GM23338 (cell line): ENCODE measurements at regions not wholly inside any gene's neighbourhood (a gene's known extent, or its start where the extent isn't known, plus 50 kb on each side); places are given as distances from the start of the nearest gene placed in this dataset.

Experiments
- ATAC-seq: fragments of 200-7000 bp; cut with Tn5 transposase; 3 replicates; pipeline ENCODE4 v1.9.1; 2020
- DNase-seq: peaks from one replicate; pipeline ENCODE4 v3.0.0-alpha.2; 2015; ENCODE audit warnings: low spot score
- H2AFZ ChIP-seq: fragments of 200-600 bp; sonication (generic); 2 replicates; pipeline ENCODE4 v1.8.0; 2016; ENCODE audit warnings: antibody characterized with exemption, mild to moderate bottlenecking, moderate library complexity
- H3F3A ChIP-seq: fragments of 200-600 bp; sonication (generic); replicated peaks from 2 replicates; pipeline ENCODE4 v1.8.0; 2017; ENCODE audit warnings: antibody characterized with exemption, mixed run types, low read depth
- H3K27ac ChIP-seq: fragments of 200-600 bp; sonication (generic); 2 replicates; pipeline ENCODE4 v1.6.1; 2016; ENCODE audit warnings: low read depth
- H3K27me3 ChIP-seq: fragments of 200-600 bp; sonication (generic); 2 replicates; pipeline ENCODE4 v1.8.0; 2016; ENCODE audit warnings: mild to moderate bottlenecking, mixed run types, moderate library complexity; ENCODE audit not compliant: insufficient read depth
- H3K36me3 ChIP-seq: fragments of 200-600 bp; sonication (generic); 2 replicates; pipeline ENCODE4 v1.8.0; 2016; ENCODE audit warnings: mild to moderate bottlenecking; ENCODE audit not compliant: insufficient read depth
- H3K4me1 ChIP-seq: fragments of 200-600 bp; sonication (generic); 2 replicates; pipeline ENCODE4 v1.8.0; 2016; ENCODE audit warnings: mild to moderate bottlenecking, moderate library complexity; ENCODE audit not compliant: insufficient read depth
- H3K4me2 ChIP-seq: fragments of 200-600 bp; sonication (generic); 2 replicates; pipeline ENCODE4 v1.7.1; 2017; ENCODE audit warnings: mixed run types
- H3K4me3 ChIP-seq: fragments of 200-600 bp; sonication (generic); 2 replicates; pipeline ENCODE4 v1.6.1; 2016; ENCODE audit warnings: mixed run types
- H3K79me2 ChIP-seq: fragments of 200-600 bp; sonication (generic); replicated peaks from 2 replicates; pipeline ENCODE4 v1.8.0; 2017; ENCODE audit warnings: mild to moderate bottlenecking; ENCODE audit not compliant: insufficient read depth
- H3K9me2 ChIP-seq: fragments of 200-600 bp; sonication (generic); 2 replicates; pipeline ENCODE4 v1.8.0; 2017; ENCODE audit not compliant: insufficient read depth
- H4K20me1 ChIP-seq: fragments of 200-600 bp; sonication (generic); replicated peaks from 2 replicates; pipeline ENCODE4 v1.8.0; 2017; ENCODE audit warnings: mild to moderate bottlenecking; ENCODE audit not compliant: insufficient read depth
- H3K27ac Mint-ChIP-seq: 2 replicates; pipeline ENCODE4 v1.8.0; 2020; ENCODE audit warnings: inconsistent platforms, mild to moderate bottlenecking, moderate library complexity, mixed read lengths
- H3K27me3 Mint-ChIP-seq: 3 replicates; pipeline ENCODE4 v1.8.0; 2022; ENCODE audit warnings: low read depth, mild to moderate bottlenecking, moderate library complexity, mixed read lengths, inconsistent platforms; ENCODE audit not compliant: insufficient read depth, poor library complexity
- H3K36me3 Mint-ChIP-seq: 3 replicates; pipeline ENCODE4 v1.8.0; 2021; ENCODE audit warnings: low read depth, mild to moderate bottlenecking, inconsistent platforms, moderate library complexity, mixed read lengths
- H3K4me1 Mint-ChIP-seq: 3 replicates; pipeline ENCODE4 v1.8.0; 2020; ENCODE audit warnings: mild to moderate bottlenecking, inconsistent platforms, mixed read lengths
- H3K4me3 Mint-ChIP-seq: 3 replicates; pipeline ENCODE4 v1.8.0; 2021; ENCODE audit warnings: moderate library complexity, mild to moderate bottlenecking, inconsistent platforms, mixed read lengths
- H3K9me3 Mint-ChIP-seq: 3 replicates; pipeline ENCODE4 v1.8.0; 2020; ENCODE audit warnings: moderate library complexity, mild to moderate bottlenecking, inconsistent platforms, mixed read lengths
- CREB1 ChIP-seq: fragments of 250-450 bp; sonication (Bioruptor Pico); IDR thresholded peaks from 2 replicates; pipeline ENCODE4 v1.5.0; 2020; ENCODE audit warnings: low read depth, mild to moderate bottlenecking, moderate library complexity
- JUNB ChIP-seq: IDR thresholded peaks from one replicate; pipeline ENCODE4 v1.6.1; 2016; ENCODE audit warnings: antibody characterized with exemption; ENCODE audit not compliant: unreplicated experiment
- NANOG ChIP-seq: IDR thresholded peaks from 2 replicates; pipeline ENCODE4 v1.6.1; 2016; ENCODE audit warnings: antibody characterized with exemption, borderline replicate concordance
- POLR2AphosphoS5 ChIP-seq: IDR thresholded peaks from 2 replicates; pipeline ENCODE4 v1.6.1; 2016; ENCODE audit warnings: antibody characterized with exemption, low read depth
- STAT1 ChIP-seq: IDR thresholded peaks from one replicate; pipeline ENCODE4 v1.6.1; 2016; ENCODE audit warnings: antibody characterized with exemption; ENCODE audit not compliant: unreplicated experiment
- ZNF114 ChIP-seq: fragments of 250-450 bp; sonication (Bioruptor Pico); IDR thresholded peaks from 2 replicates; pipeline ENCODE4 v1.5.0; 2020; ENCODE audit warnings: mild to moderate bottlenecking, moderate library complexity
- TF ChIP-seq, protein P1 (sequence below), 2 experiments: fragments of 200-600 bp in 1 of 2; sonication (generic) in 1 of 2; conservative IDR thresholded peaks; 2 replicates each; pipeline versions ENCODE4 v1.5.1 to v1.6.1; 2016 to 2017; ENCODE audit warnings: antibody characterized with exemption in 2 of 2, low read depth in 2 of 2, mild to moderate bottlenecking in 2 of 2, moderate library complexity in 1 of 2
- TF ChIP-seq, protein P2 (sequence below): fragments of 250-450 bp; sonication (Bioruptor Pico); IDR thresholded peaks from 2 replicates; pipeline ENCODE4 v1.5.0; 2020; ENCODE audit warnings: mild to moderate bottlenecking, moderate library complexity

DNA sequence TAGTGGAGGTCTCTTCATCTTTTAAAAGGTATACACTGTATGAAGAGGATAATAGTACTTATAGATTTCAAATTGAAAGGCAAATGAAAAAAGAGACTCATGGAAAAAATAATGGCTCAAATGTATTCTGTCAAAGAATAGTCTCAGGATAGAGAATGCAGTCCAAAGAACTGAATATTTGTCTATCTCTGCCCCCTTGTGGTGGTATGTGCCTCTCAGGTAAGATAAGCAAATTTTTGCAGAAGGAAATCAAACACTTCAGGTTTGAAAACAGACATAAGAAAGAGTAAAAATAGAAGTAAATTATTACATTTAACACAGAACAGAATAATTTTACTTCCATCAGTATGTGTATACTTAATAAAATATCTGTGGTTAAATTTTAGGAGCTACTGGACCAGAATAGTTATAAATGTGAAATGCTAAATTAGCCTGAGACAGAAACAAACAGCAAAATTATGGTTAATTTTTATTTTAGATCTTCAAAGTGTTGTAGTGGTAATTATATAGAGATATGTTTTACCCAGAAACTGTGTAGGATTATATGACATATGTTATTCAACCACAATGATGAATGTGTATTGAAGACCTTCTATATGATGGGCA, 164.4 kb upstream of the PALMD start (continued):
- TF ChIP-seq, protein P1, sequence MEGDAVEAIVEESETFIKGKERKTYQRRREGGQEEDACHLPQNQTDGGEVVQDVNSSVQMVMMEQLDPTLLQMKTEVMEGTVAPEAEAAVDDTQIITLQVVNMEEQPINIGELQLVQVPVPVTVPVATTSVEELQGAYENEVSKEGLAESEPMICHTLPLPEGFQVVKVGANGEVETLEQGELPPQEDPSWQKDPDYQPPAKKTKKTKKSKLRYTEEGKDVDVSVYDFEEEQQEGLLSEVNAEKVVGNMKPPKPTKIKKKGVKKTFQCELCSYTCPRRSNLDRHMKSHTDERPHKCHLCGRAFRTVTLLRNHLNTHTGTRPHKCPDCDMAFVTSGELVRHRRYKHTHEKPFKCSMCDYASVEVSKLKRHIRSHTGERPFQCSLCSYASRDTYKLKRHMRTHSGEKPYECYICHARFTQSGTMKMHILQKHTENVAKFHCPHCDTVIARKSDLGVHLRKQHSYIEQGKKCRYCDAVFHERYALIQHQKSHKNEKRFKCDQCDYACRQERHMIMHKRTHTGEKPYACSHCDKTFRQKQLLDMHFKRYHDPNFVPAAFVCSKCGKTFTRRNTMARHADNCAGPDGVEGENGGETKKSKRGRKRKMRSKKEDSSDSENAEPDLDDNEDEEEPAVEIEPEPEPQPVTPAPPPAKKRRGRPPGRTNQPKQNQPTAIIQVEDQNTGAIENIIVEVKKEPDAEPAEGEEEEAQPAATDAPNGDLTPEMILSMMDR (conservative IDR thresholded peaks at IDR 0.05; ENCODE audit: low read depth in 2 of 2) = peak; percentile 77 to 95

DNA sequence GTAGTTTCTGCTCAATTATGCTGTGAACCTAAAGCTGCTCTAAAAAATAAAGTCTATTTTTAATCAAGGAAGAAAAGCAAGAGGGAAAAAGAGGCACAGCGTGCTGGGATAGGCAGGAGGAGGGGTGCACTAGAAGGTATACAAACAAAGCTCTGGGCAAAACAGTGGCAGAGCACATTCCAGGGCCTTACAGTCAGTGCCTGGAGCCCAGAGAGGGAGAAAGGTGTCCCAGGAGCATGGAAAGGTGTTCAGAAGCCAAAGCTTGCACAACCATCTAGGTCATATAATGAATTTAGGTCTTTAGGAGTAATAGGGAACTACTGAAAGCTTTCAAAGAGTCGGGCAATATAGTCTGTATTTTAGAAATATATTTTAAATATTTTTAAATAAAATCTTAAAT, 163.6 kb upstream of the PALMD start:
- no peaks in the 10 kb centered on the region for H3K27me3 Mint-ChIP-seq
- H3K4me3 Mint-ChIP-seq = no peak overlapping the region

DNA sequence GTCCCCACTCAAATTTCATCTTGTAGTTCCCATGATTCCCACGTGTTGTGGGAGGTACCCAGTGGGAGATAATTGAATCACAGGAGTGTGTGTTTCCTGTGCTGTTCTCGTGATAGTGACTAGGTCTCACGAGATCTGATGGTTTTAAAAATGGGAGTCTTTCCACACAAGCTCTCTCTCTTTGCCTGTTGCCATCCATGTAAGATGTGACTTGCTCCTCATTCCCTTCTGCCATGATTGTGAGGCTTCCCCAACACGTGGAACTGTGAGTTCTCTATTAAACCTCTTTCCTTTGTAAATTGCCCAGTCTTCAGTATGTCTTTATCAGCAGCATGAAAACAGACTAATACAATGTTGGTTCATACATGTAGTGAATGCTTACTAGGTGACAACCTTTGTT, 163.2 kb upstream of the PALMD start:
- Mint-ChIP-seq H3K4me3 (no peak overlapping the region), H3K36me3 (no peaks in the 10 kb centered on the region; the same call in 2 of the 3 replicates), H3K4me1 (no peaks in the 10 kb centered on the region), H3K27ac (no peak overlapping the region), H3K9me3 (peaks cover 7% of the 10 kb centered on the region; the same call in 1 of the 3 replicates), H3K27me3 (no peaks in the 10 kb centered on the region)
- Histone ChIP-seq H3K79me2 (no peaks in the 10 kb centered on the region), H3K27me3 (no peaks in the 10 kb centered on the region), H3F3A (no peaks in the 10 kb centered on the region), H3K4me1 (no peaks in the 10 kb centered on the region), H4K20me1 (no peaks in the 10 kb centered on the region), H3K27ac (no peak overlapping the region), H3K4me2 (no peak overlapping the region), H3K9me2 (no peaks in the 10 kb centered on the region), H3K36me3 (no peaks in the 10 kb centered on the region), H2AFZ (no peak overlapping the region), H3K4me3 (no peak overlapping the region)
- no peak for DNase-seq
- TF ChIP-seq ZNF114 (CRISPR knock-in tag) = no peak
- no peak for TF ChIP-seq STAT1
- ATAC-seq = no peak

More for the DNA sequence above, 163.6 kb upstream of the PALMD start:
- Histone ChIP-seq H3K79me2 (no peaks in the 10 kb centered on the region), H3K4me3 (no peak overlapping the region), H3F3A (no peaks in the 10 kb centered on the region), H3K9me2 (no peaks in the 10 kb centered on the region), H3K4me2 (no peak overlapping the region), H4K20me1 (no peaks in the 10 kb centered on the region), H3K4me1 (no peaks in the 10 kb centered on the region), H3K27me3 (no peaks in the 10 kb centered on the region), H3K36me3 (no peaks in the 10 kb centered on the region), H2AFZ (no peak overlapping the region), H3K27ac (no peak overlapping the region)
- Mint-ChIP-seq H3K9me3 (peaks cover 7% of the 10 kb centered on the region; the same call in 1 of the 3 replicates), H3K36me3 (no peaks in the 10 kb centered on the region; the same call in 2 of the 3 replicates), H3K27ac (peak overlapping the region; percentile 35), H3K4me1 (no peaks in the 10 kb centered on the region)
- no peak for ATAC-seq
- TF ChIP-seq CREB1 = no peak
- no peak for TF ChIP-seq POLR2AphosphoS5
- TF ChIP-seq JUNB = no peak
- DNase-seq = no peak

DNA sequence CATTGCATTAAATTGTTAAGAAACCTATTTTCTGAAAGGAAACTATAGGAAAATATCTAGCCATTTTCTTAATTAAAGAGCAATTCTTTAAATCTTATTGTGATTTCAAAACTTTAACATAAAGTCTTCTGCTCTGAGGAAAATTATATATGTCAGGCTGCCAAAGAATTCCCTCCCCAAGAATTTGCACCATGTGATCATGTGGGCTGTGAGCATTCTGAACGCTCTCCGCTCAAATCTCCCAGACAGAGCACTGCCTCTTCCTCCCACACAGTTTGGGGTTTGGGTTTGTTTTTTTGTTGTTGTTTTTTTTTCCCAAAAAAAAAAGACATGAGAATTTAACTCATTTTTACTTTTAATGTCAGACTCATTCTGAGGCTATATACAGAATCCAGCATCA, 155.9 kb upstream of the PALMD start:
- Histone ChIP-seq H3K9me2 (no peaks in the 10 kb centered on the region; the same call in 1 of the 2 replicates), H3K36me3 (no peaks in the 10 kb centered on the region), H4K20me1 (no peaks in the 10 kb centered on the region), H3K79me2 (no peaks in the 10 kb centered on the region), H3K27me3 (no peaks in the 10 kb centered on the region), H3K4me1 (no peaks in the 10 kb centered on the region; the same call in 1 of the 2 replicates), H3F3A (no peaks in the 10 kb centered on the region), H3K4me2 (no peak overlapping the region), H3K4me3 (no peak overlapping the region), H3K27ac (no peak overlapping the region), H2AFZ (no peak overlapping the region)
- no peaks in the 10 kb centered on the region for H3K36me3 Mint-ChIP-seq
- DNase-seq (no peak), ATAC-seq (no peak)
- no peaks in the 10 kb centered on the region for H3K27me3 Mint-ChIP-seq
- H3K4me3 Mint-ChIP-seq = no peak overlapping the region
- no peak overlapping the region for H3K27ac Mint-ChIP-seq
- H3K4me1 Mint-ChIP-seq = peaks cover 8% of the 10 kb centered on the region; the same call in 2 of the 3 replicates
- H3K9me3 Mint-ChIP-seq = no peaks in the 10 kb centered on the region
- no peak for TF ChIP-seq POLR2AphosphoS5
- TF ChIP-seq NANOG = no peak
- TF ChIP-seq, protein P2, sequence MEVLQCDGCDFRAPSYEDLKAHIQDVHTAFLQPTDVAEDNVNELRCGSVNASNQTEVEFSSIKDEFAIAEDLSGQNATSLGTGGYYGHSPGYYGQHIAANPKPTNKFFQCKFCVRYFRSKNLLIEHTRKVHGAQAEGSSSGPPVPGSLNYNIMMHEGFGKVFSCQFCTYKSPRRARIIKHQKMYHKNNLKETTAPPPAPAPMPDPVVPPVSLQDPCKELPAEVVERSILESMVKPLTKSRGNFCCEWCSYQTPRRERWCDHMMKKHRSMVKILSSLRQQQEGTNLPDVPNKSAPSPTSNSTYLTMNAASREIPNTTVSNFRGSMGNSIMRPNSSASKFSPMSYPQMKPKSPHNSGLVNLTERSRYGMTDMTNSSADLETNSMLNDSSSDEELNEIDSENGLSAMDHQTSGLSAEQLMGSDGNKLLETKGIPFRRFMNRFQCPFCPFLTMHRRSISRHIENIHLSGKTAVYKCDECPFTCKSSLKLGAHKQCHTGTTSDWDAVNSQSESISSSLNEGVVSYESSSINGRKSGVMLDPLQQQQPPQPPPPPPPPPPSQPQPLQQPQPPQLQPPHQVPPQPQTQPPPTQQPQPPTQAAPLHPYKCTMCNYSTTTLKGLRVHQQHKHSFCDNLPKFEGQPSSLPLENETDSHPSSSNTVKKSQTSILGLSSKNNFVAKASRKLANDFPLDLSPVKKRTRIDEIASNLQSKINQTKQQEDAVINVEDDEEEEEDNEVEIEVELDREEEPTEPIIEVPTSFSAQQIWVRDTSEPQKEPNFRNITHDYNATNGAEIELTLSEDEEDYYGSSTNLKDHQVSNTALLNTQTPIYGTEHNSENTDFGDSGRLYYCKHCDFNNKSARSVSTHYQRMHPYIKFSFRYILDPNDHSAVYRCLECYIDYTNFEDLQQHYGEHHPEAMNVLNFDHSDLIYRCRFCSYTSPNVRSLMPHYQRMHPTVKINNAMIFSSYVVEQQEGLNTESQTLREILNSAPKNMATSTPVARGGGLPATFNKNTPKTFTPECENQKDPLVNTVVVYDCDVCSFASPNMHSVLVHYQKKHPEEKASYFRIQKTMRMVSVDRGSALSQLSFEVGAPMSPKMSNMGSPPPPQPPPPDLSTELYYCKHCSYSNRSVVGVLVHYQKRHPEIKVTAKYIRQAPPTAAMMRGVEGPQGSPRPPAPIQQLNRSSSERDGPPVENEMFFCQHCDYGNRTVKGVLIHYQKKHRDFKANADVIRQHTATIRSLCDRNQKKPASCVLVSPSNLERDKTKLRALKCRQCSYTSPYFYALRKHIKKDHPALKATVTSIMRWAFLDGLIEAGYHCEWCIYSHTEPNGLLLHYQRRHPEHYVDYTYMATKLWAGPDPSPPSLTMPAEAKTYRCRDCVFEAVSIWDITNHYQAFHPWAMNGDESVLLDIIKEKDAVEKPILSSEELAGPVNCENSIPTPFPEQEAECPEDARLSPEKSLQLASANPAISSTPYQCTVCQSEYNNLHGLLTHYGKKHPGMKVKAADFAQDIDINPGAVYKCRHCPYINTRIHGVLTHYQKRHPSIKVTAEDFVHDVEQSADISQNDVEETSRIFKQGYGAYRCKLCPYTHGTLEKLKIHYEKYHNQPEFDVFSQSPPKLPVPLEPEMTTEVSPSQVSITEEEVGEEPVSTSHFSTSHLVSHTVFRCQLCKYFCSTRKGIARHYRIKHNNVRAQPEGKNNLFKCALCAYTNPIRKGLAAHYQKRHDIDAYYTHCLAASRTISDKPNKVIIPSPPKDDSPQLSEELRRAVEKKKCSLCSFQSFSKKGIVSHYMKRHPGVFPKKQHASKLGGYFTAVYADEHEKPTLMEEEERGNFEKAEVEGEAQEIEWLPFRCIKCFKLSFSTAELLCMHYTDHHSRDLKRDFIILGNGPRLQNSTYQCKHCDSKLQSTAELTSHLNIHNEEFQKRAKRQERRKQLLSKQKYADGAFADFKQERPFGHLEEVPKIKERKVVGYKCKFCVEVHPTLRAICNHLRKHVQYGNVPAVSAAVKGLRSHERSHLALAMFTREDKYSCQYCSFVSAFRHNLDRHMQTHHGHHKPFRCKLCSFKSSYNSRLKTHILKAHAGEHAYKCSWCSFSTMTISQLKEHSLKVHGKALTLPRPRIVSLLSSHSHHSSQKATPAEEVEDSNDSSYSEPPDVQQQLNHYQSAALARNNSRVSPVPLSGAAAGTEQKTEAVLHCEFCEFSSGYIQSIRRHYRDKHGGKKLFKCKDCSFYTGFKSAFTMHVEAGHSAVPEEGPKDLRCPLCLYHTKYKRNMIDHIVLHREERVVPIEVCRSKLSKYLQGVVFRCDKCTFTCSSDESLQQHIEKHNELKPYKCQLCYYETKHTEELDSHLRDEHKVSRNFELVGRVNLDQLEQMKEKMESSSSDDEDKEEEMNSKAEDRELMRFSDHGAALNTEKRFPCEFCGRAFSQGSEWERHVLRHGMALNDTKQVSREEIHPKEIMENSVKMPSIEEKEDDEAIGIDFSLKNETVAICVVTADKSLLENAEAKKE (CRISPR knock-in tag) = no peak
